GM12878 (cell line): ENCODE measurements at regions not wholly inside any gene's neighbourhood (a gene's known extent, or its start where the extent isn't known, plus 50 kb on each side); places are given as distances from the start of the nearest gene placed in this dataset.

Source experiments
- ATAC-seq: fragments of 200-7000 bp; cut with Tn5 transposase; 3 replicates; pipeline ENCODE4 v1.9.1; 2020; ENCODE audit warnings: mild to moderate bottlenecking, moderate library complexity
- BruUV-seq: library from RNA; stranded (reverse); fragments of 400-500 nt; replicated peaks from 2 replicates; lab custom pipeline; 2021; lab: Mats Ljungman, UMichigan
- CTCF ChIA-PET: fragments of 300-600 bp; sonication (Branson Sonifier 250); formaldehyde crosslinking; extraction: SDS; loops from one replicate; lab custom pipeline; 2021; ENCODE audit warnings: inconsistent platforms; lab: Yijun Ruan, JAX
- POLR2A ChIA-PET: fragments of 350-600 bp; formaldehyde crosslinking; extraction: SDS; loops from one replicate; lab custom pipeline; 2021; ENCODE audit warnings: inconsistent platforms; lab: Charles Lee
- RAD21 ChIA-PET: fragments of 300-600 bp; sonication (Branson Sonifier 250); formaldehyde crosslinking; loops from one replicate; lab custom pipeline; 2023; ENCODE audit warnings: antibody characterized with exemption; ENCODE audit not compliant: unreplicated experiment; lab: Charles Lee
- SMC1A ChIA-PET: fragments of 300-600 bp; sonication (Branson Sonifier 250); formaldehyde crosslinking; loops from one replicate; lab custom pipeline; 2023; ENCODE audit not compliant: unreplicated experiment, uncharacterized antibody; lab: Charles Lee
- DNase-seq: peaks from one replicate; pipeline ENCODE4 v3.0.0-alpha.2; 2011; ENCODE audit warnings: low read depth, low spot score
- FAIRE-seq: peaks from 3 replicates; lab custom pipeline; 2011; peaks lifted over from hg19 to GRCh38; lab: Jason Lieb, UNC
- H2AFZ ChIP-seq: 2 replicates; pipeline ENCODE4 v1.6.0; 2011; ENCODE audit warnings: low read depth, low read length, control low read depth; ENCODE audit not compliant: control insufficient read depth
- H3K27ac ChIP-seq: 2 replicates; pipeline ENCODE4 v1.5.1; 2011; ENCODE audit warnings: control low read depth; ENCODE audit not compliant: control insufficient read depth, insufficient read depth
- H3K27me3 ChIP-seq, 2 experiments: replicated peaks in 1 of 2; 2 replicates each; pipeline versions ENCODE4 v1.6.0 to v1.6.1; 2011; ENCODE audit warnings: low read length in 1 of 2; ENCODE audit not compliant: control insufficient read depth in 2 of 2, insufficient read depth in 2 of 2
- H3K36me3 ChIP-seq, 2 experiments: 2 replicates each; pipeline ENCODE4 v1.5.1; 2011; ENCODE audit warnings: low read length in 1 of 2; ENCODE audit not compliant: control insufficient read depth in 2 of 2, insufficient read depth in 2 of 2
- H3K4me1 ChIP-seq: 2 replicates; pipeline ENCODE4 v1.6.1; 2011; ENCODE audit warnings: mild to moderate bottlenecking, low read length, moderate library complexity, mixed read lengths; ENCODE audit not compliant: control insufficient read depth, insufficient read depth
- H3K4me2 ChIP-seq: 2 replicates; pipeline ENCODE4 v1.6.0; 2011; ENCODE audit warnings: control low read depth; ENCODE audit not compliant: control insufficient read depth, insufficient read depth
- H3K4me3 ChIP-seq: fragments of 200-600 bp; sonication (generic); 2 replicates; pipeline ENCODE4 v1.5.1; 2016
- H3K79me2 ChIP-seq: 2 replicates; pipeline ENCODE4 v1.6.0; 2011; ENCODE audit warnings: low read length; ENCODE audit not compliant: control insufficient read depth, insufficient read depth
- H3K9ac ChIP-seq: 2 replicates; pipeline ENCODE4 v1.8.0; 2011; ENCODE audit warnings: low read length, control low read depth, mixed read lengths; ENCODE audit not compliant: control insufficient read depth, insufficient read depth
- H3K9me3 ChIP-seq: replicated peaks from 3 replicates; pipeline ENCODE4 v1.5.1; 2011; ENCODE audit warnings: mild to moderate bottlenecking, low read length; ENCODE audit not compliant: control insufficient read depth, insufficient read depth
- H4K20me1 ChIP-seq: 2 replicates; pipeline ENCODE4 v1.6.0; 2011; ENCODE audit not compliant: control insufficient read depth, insufficient read depth
- PML ChIP-seq: IDR thresholded peaks from 2 replicates; pipeline ENCODE4 v1.6.1; 2012; ENCODE audit warnings: low read length, inconsistent platforms
- SKIL ChIP-seq: fragments of 450-650 bp; IDR thresholded peaks from 2 replicates; pipeline ENCODE4 v1.6.1; 2017; ENCODE audit warnings: mild to moderate bottlenecking, low read depth, inconsistent platforms; ENCODE audit not compliant: poor library complexity, severe bottlenecking
- SMAD1 ChIP-seq: fragments of 450-650 bp; IDR thresholded peaks from 2 replicates; pipeline ENCODE4 v1.6.1; 2018; ENCODE audit warnings: mild to moderate bottlenecking, low read depth; ENCODE audit not compliant: partially characterized antibody
- ZBED1 ChIP-seq: IDR thresholded peaks from 2 replicates; pipeline ENCODE4 v1.6.1; 2016; ENCODE audit warnings: borderline replicate concordance
- ZNF207 ChIP-seq: fragments of 450-650 bp; IDR thresholded peaks from 2 replicates; pipeline ENCODE4 v1.6.1; 2014; ENCODE audit warnings: antibody characterized with exemption, mild to moderate bottlenecking, borderline replicate concordance
- ZNF217 ChIP-seq: fragments of 450-650 bp; IDR thresholded peaks from 2 replicates; pipeline ENCODE4 v1.6.1; 2017; ENCODE audit warnings: antibody characterized with exemption, mild to moderate bottlenecking
- ZNF592 ChIP-seq: fragments of 450-650 bp; IDR thresholded peaks from 2 replicates; pipeline ENCODE4 v1.6.1; 2017; ENCODE audit warnings: mild to moderate bottlenecking, moderate library complexity
- ZNF622 ChIP-seq: fragments of 450-650 bp; IDR thresholded peaks from 2 replicates; pipeline ENCODE4 v1.6.1; 2017; ENCODE audit warnings: mild to moderate bottlenecking, inconsistent platforms
- WGBS: methylation state at CpG from one replicate; pipeline ENCODE4 v1.1.6; 2016; ENCODE audit warnings: low lambda C conversion rate; ENCODE audit not compliant: insufficient replicate concordance, insufficient coverage; ENCODE audit errors: missing lambda C conversion rate; 5-methylcytosine and 5-hydroxymethylcytosine counted together
- in situ Hi-C: fragments of 300-500 bp; cut with MboI; formaldehyde crosslinking; loops from 9 replicates; pipeline ENCODE4 v1.14.3; 2018; ENCODE audit warnings: mixed read lengths
- intact Hi-C: fragments of 100-400 bp; cut with micrococcal nuclease; formaldehyde crosslinking; loops from one replicate; pipeline ENCODE4 v1.14.2; 2022; ENCODE audit not compliant: unreplicated experiment
- TF ChIP-seq, protein P1 (sequence below): IDR thresholded peaks from 2 replicates; pipeline ENCODE4 v1.6.1; 2012; ENCODE audit warnings: low read depth, low read length, improper control_type of control experiment

- H3K4me2 ChIP-seq, result no peak overlapping the region
- ChIA-PET SMC1A (no interaction called here), RAD21 (no interaction called here)
- no peak for ATAC-seq
- in situ Hi-C loops, result no loop called here
- H3K27me3 ChIP-seq, result no peaks in the 10 kb centered on the region; a peak in 1 of 4 replicates
- H4K20me1 ChIP-seq, result no peaks in the 10 kb centered on the region
- no peak for DNase-seq
- intact Hi-C loops, result no loop called here
- TF ChIP-seq, protein P1, sequence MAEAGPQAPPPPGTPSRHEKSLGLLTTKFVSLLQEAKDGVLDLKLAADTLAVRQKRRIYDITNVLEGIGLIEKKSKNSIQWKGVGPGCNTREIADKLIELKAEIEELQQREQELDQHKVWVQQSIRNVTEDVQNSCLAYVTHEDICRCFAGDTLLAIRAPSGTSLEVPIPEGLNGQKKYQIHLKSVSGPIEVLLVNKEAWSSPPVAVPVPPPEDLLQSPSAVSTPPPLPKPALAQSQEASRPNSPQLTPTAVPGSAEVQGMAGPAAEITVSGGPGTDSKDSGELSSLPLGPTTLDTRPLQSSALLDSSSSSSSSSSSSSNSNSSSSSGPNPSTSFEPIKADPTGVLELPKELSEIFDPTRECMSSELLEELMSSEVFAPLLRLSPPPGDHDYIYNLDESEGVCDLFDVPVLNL, result no peak
- no peak for TF ChIP-seq PML
- no peak for TF ChIP-seq ZNF207
- TF ChIP-seq SMAD1, result no peak
- TF ChIP-seq ZBED1, result no peak
- TF ChIP-seq ZNF622, result no peak
- TF ChIP-seq SKIL, result no peak
- no peak for TF ChIP-seq ZNF217
- TF ChIP-seq ZNF592, result no peak
- TF ChIP-seq, all 136 proteins: peak for 0
- WGBS, result 32% methylated on average over 17 of the region's 18 CpGs
- Histone ChIP-seq H3K4me3 (no peak overlapping the region), H3K36me3 (no peaks in the 10 kb centered on the region), H2AFZ (no peak overlapping the region), H3K9me3 (no peaks in the 10 kb centered on the region), H3K79me2 (no peaks in the 10 kb centered on the region), H3K9ac (no peak overlapping the region), H3K27ac (no peak overlapping the region), H3K4me1 (no peaks in the 10 kb centered on the region)
- no peak for FAIRE-seq
- CTCF ChIA-PET, result no interaction called here
- BruUV-seq, result no TSS peak
- POLR2A ChIA-PET, result no interaction called here
Measured at GRCh38 chr4:1500231-1500965, 94.2 kb upstream of the NKX1-1 start.
